SJCRH30 (cell line): ENCODE measurements at regions not wholly inside any gene's neighbourhood (a gene's known extent, or its start where the extent isn't known, plus 50 kb on each side); places are given as distances from the start of the nearest gene placed in this dataset.

Experiments
- DNase-seq, 2 experiments: peaks; one replicate each; pipeline ENCODE4 v3.0.0-alpha.2; 2015 to 2020
- H3K27ac ChIP-seq: fragments of 250-450 bp; sonication (Bioruptor Pico); 2 replicates; pipeline ENCODE4 v1.5.1; 2020; ENCODE audit warnings: mild to moderate bottlenecking, moderate library complexity
- H3K27me3 ChIP-seq: fragments of 250-450 bp; sonication (Bioruptor Pico); 2 replicates; pipeline ENCODE4 v1.5.1; 2020; ENCODE audit warnings: mild to moderate bottlenecking, moderate library complexity
- H3K36me3 ChIP-seq: fragments of 250-450 bp; sonication (Bioruptor Pico); 2 replicates; pipeline ENCODE4 v1.5.1; 2020; ENCODE audit warnings: mild to moderate bottlenecking, moderate library complexity
- H3K4me1 ChIP-seq: fragments of 250-450 bp; sonication (Bioruptor Pico); 2 replicates; pipeline ENCODE4 v1.5.1; 2020; ENCODE audit warnings: mild to moderate bottlenecking, moderate library complexity
- H3K4me3 ChIP-seq: fragments of 250-450 bp; sonication (Bioruptor Pico); 2 replicates; pipeline ENCODE4 v1.5.1; 2020; ENCODE audit warnings: mild to moderate bottlenecking, moderate library complexity
- H3K9me3 ChIP-seq: fragments of 250-450 bp; sonication (Bioruptor Pico); replicated peaks from 2 replicates; pipeline ENCODE4 v1.5.1; 2020; ENCODE audit warnings: mild to moderate bottlenecking, moderate library complexity

DNA sequence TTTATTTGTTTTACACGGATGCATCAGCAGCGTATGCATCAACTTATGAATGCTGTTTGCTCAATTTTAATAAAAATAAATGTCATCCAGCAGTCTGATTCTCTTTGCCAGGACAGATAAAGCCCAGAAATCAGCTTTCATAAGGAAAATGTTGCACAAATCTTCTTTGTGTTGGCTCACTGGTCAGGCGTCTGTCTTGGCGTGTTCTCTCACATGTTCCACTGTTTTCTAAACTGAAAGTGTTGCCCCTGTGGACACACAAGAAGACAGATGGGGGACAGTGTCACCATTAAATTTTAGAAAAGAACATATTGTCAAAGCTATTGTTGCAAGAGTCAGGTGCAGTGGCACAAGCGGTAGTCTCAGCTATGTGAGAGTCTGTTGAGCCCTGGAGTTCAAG, 316.2 kb downstream of the CENPC start:
- Histone ChIP-seq H3K27ac (no peak overlapping the region), H3K27me3 (no peaks in the 10 kb centered on the region), H3K9me3 (no peaks in the 10 kb centered on the region), H3K4me3 (no peak overlapping the region), H3K36me3 (no peaks in the 10 kb centered on the region), H3K4me1 (no peaks in the 10 kb centered on the region)
- DNase-seq = no peak

DNA sequence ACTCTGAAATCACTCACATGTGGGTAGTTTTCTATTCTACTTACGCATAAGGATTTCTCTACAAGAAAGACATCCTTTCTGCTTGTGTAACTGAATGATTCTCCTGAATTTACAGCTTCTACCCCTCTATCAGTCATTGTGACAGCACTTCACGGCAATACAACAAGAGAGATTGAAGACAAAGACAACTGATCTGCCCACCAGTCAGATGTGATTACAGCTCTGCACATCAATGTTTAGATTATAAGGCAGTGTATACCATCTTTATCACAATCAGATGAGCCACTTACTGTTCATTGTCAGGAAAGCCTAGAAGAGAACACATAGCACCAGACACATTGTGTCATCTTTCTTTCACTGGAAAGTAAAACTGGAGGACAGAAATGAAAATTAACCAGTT, 324.4 kb downstream of the CENPC start:
- Histone ChIP-seq H3K4me3 (no peak overlapping the region), H3K27ac (no peak overlapping the region), H3K27me3 (no peaks in the 10 kb centered on the region), H3K9me3 (no peaks in the 10 kb centered on the region), H3K4me1 (no peaks in the 10 kb centered on the region), H3K36me3 (no peaks in the 10 kb centered on the region)
- DNase-seq = no peak

DNA sequence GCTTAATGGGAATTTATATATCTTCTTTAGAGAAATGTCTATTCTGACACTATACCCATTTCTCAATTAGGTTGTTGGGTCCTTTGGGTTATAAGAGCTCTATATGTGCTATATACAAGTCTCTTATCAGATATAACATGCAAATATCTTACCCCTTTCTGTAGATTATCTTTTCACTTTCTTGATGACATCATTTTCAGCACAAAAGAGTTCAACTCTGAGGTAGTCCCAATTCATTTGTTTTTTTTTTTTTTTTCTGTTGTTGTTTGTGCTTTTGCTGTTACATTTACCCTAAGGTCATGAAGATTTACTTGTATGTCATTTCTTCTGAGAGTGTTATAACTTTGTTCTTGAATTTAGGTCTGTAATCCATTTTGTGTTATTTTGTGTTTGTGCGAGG, 326.4 kb downstream of the CENPC start:
- no peaks in the 10 kb centered on the region for H3K4me1 ChIP-seq
- no peak overlapping the region for H3K4me3 ChIP-seq
- H3K36me3 ChIP-seq = no peaks in the 10 kb centered on the region
- no peak overlapping the region for H3K27ac ChIP-seq
- H3K9me3 ChIP-seq = no peaks in the 10 kb centered on the region
- DNase-seq = no peak
- no peaks in the 10 kb centered on the region for H3K27me3 ChIP-seq

DNA sequence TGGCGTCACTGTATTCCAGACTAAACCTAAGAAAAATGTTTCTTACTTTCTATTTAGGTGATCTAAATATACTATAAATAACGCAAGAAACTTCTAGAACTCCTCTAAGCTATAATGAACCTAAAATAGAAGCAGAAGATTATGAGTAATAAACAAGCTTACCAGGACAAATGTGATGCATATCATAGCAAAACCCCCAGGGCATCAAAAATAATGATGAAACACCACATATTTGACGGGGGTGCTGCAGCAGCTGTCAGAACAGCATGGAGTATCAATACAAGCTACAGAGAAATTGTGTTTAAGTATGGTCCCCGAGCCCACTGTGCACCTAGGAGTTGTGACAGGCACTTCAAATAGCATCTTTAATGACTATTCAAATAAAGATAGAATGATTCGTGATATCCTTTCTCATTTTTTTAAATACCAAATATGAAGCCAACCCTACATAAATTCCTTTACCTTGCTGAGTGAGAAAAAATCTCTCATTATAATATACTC, 337.3 kb downstream of the CENPC start:
- Histone ChIP-seq H3K27ac (no peak overlapping the region), H3K27me3 (no peaks in the 10 kb centered on the region), H3K4me1 (peaks cover 2% of the 10 kb centered on the region; the same call in 1 of the 2 replicates), H3K9me3 (no peaks in the 10 kb centered on the region), H3K4me3 (no peak overlapping the region), H3K36me3 (no peaks in the 10 kb centered on the region)
- no peak for DNase-seq

DNA sequence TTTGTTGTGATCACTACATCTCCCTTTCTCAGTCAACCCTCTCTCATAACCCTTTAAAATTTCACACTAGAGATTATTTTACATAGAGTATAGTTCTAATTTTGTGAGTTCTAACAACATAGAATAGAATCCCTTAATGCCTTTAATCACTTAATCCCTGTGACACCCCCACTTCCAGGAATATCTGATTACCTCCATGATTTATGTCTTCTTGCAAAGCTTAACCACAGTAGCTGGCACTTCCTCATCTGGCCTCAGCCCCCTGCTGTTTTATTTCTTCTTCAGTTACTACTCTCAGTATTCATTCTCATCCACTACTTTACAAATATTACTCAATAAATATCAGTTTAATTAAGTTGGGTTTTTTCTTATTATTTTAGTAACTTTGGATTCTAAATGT, 340.9 kb downstream of the CENPC start:
- H3K4me3 ChIP-seq = no peak overlapping the region
- H3K4me1 ChIP-seq = peaks cover 2% of the 10 kb centered on the region; the same call in 1 of the 2 replicates
- no peaks in the 10 kb centered on the region for H3K27me3 ChIP-seq
- no peak overlapping the region for H3K27ac ChIP-seq
- H3K36me3 ChIP-seq = no peaks in the 10 kb centered on the region
- DNase-seq = peak; percentile 13 to 67
- H3K9me3 ChIP-seq = no peaks in the 10 kb centered on the region

DNA sequence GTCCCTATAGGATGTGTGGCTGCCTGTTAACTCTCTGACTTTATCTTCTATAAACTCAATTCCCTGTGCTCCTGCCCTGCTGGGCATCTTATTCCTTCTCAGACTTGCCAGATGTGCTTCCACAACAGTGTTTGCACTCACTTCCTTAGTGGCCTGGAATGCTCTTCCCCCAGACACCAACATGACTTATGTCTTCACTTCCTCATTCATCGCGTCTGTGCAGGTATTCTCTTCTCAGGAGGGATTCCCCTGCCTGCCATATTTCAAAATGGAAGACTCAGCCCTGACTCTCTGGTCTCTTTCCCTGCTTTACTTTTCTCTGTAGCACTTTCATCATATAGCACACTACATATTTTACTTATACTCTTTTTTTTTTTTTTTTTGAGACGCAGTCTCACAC, 344.0 kb downstream of the CENPC start:
- peaks cover 2% of the 10 kb centered on the region; the same call in 1 of the 2 replicates for H3K4me1 ChIP-seq
- DNase-seq = no peak
- H3K27ac ChIP-seq = no peak overlapping the region
- no peak overlapping the region for H3K4me3 ChIP-seq
- no peaks in the 10 kb centered on the region for H3K36me3 ChIP-seq
- no peaks in the 10 kb centered on the region for H3K9me3 ChIP-seq
- H3K27me3 ChIP-seq = 0 out of 2 replicates have a peak, but pooled peaks cover 2% of the 10 kb centered on the region

DNA sequence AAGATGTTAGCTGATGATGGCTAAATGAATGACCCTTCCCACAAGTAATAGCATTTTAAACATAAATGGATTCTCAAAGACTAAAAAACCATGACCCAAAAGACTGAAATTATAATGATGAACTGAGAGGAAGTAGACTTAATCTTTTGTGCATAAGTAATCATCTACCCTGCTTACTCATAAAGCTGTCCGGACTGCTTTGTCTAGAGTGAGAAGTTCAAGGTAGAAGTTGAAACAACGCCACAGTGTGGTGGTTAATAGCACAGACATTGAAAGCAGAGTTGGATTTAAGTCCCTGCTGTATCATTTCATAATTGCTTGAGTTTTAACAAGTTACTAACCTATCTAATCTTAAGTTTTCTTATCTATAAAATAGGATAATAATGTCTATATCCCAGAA, 346.6 kb downstream of the CENPC start:
- Histone ChIP-seq H3K27ac (no peak overlapping the region), H3K9me3 (no peaks in the 10 kb centered on the region), H3K27me3 (0 out of 2 replicates have a peak, but pooled peaks cover 2% of the 10 kb centered on the region), H3K4me3 (no peak overlapping the region), H3K4me1 (no peaks in the 10 kb centered on the region), H3K36me3 (no peaks in the 10 kb centered on the region)
- peak; percentile 25 to 61 for DNase-seq

DNA sequence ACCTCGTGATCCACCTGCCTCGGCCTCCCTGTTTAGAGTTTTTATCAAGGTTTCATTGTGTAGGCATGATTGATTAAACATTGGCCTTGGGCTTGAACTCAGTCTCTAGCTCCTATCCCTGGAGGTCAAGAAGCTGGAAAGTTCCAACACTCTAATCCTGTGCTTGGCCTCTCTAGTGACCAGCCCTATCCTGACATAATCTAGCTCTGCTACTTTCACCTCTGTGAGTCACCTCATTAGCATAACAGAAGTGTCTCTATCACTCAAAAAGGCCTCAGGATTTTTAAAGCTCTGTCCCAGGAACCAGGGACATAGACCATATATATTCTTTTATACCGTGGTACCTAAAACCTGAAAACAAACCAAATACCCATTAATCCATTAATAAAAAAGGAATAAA, 377.5 kb downstream of the CENPC start:
- H3K4me3 ChIP-seq = no peak overlapping the region
- no peaks in the 10 kb centered on the region; the same call in 1 of the 2 replicates for H3K4me1 ChIP-seq
- DNase-seq = no peak
- H3K27ac ChIP-seq = no peak overlapping the region
- H3K27me3 ChIP-seq = no peaks in the 10 kb centered on the region
- H3K36me3 ChIP-seq = no peaks in the 10 kb centered on the region
- H3K9me3 ChIP-seq = no peaks in the 10 kb centered on the region

DNA sequence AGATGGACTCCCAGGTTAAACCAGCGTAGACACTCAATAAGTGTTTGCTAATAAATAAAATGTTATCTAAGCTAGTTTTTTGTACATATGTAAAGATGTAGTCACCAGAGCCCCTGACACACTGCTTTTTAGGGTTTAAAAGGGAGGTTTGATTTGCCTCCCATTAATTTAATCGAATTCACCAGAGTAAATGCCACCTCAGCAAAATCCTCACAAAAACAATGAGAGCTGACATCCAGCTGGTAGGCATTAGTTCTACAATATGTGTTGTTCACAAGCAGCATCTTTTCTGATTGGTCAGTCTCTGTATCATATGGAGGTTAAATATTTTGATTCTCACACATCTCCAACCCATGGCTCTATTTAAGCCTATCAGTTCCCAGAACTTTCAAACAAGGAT, 382.6 kb downstream of the CENPC start:
- no peak overlapping the region for H3K27ac ChIP-seq

DNA sequence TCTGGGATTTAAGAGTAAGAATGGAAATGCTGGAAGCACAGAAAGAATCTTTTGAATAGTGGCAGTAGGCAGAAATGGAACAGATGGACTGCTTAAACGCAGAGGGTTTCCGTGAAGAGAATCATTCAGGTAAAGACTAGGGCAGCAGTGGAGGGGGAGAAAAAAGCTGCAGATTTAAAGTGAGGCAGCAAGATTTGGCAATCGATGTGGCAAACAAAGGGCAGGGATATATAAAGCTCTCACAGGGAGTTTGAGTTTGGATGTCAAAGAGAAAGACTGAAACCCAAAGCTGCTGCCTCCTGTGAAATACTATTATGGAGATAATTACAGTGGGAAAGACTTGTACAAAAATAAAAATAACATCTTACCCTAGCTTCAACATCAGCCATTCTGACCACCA, 384.0 kb downstream of the CENPC start:
- DNase-seq = no peak
- Histone ChIP-seq H3K4me3 (no peak overlapping the region), H3K27me3 (no peaks in the 10 kb centered on the region), H3K27ac (no peak overlapping the region), H3K4me1 (no peaks in the 10 kb centered on the region; the same call in 1 of the 2 replicates), H3K36me3 (no peaks in the 10 kb centered on the region), H3K9me3 (no peaks in the 10 kb centered on the region)

More for the DNA sequence above, 382.6 kb downstream of the CENPC start:
- H3K4me1 ChIP-seq = no peaks in the 10 kb centered on the region; the same call in 1 of the 2 replicates
- no peak overlapping the region for H3K4me3 ChIP-seq
- DNase-seq = no peak
- no peaks in the 10 kb centered on the region for H3K36me3 ChIP-seq
- H3K27me3 ChIP-seq = no peaks in the 10 kb centered on the region
- H3K9me3 ChIP-seq = no peaks in the 10 kb centered on the region

DNA sequence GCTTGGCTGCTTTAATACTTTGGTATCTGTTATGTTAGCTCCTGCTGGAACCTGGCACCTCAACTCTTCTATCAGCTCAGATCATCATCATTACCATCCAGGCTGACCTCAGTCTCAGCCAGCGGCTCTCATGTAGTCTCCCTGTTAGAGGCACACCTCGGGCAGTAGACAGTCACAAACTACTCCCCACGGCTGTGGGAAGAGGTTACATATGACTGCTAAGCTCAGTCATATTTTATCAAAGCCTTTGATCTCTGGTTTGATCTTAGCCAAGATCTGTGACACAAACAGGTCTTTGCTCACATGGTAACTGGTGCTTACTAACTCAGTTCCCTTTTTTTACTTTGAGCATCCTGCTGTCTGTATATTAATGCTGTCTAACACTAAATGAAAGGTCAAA, 384.9 kb downstream of the CENPC start:
- no peaks in the 10 kb centered on the region for H3K27me3 ChIP-seq
- H3K9me3 ChIP-seq = no peaks in the 10 kb centered on the region
- DNase-seq = no peak
- H3K36me3 ChIP-seq = no peaks in the 10 kb centered on the region
- no peaks in the 10 kb centered on the region; the same call in 1 of the 2 replicates for H3K4me1 ChIP-seq
- no peak overlapping the region for H3K4me3 ChIP-seq
- no peak overlapping the region for H3K27ac ChIP-seq

DNA sequence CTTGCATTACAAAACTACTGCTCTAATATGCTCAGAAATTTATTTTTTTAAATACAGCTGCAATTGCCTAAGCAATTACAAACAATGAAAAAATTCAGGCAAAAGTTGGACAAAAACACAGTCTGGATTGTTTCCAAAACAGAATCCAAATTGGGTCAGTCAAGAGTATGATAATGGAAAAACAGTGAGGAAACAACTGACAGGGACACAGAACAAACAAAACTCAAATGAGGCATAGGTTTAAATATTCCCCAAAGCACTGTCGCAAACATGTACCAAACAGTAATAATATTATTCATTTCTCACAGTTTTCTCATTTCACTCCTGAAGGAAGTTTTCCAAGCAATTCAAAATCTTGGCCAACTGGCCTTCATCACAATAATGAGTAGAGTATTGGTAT, 386.6 kb downstream of the CENPC start:
- no peak for DNase-seq
- H3K36me3 ChIP-seq = no peaks in the 10 kb centered on the region
- H3K27me3 ChIP-seq = no peaks in the 10 kb centered on the region

DNA sequence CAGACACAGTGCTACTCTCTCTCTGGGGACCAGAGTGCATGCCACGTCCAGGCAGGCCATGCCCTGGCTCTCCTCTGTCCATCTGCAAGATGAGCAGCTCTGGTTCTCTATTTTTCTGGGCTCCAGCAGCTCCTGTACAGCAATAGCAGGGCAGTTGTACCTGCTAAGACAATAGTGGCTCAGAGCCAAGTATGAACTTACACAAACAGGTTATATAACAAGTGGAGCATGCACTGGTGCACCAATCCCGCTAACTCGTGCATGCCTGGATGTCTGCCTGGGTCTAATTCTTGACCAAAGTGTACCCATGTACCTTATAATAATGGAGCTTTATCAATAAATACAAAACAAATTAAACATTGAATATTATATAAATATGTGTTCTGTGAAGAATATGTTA, 392.3 kb downstream of the CENPC start:
- no peaks in the 10 kb centered on the region for H3K4me1 ChIP-seq
- no peaks in the 10 kb centered on the region for H3K27me3 ChIP-seq
- H3K27ac ChIP-seq = no peak overlapping the region
- no peaks in the 10 kb centered on the region for H3K36me3 ChIP-seq
- no peaks in the 10 kb centered on the region for H3K9me3 ChIP-seq
- no peak overlapping the region for H3K4me3 ChIP-seq
- no peak for DNase-seq

More for the DNA sequence above, 386.6 kb downstream of the CENPC start:
- H3K27ac ChIP-seq = no peak overlapping the region
- no peak overlapping the region for H3K4me3 ChIP-seq
- H3K4me1 ChIP-seq = no peaks in the 10 kb centered on the region
- H3K9me3 ChIP-seq = no peaks in the 10 kb centered on the region

DNA sequence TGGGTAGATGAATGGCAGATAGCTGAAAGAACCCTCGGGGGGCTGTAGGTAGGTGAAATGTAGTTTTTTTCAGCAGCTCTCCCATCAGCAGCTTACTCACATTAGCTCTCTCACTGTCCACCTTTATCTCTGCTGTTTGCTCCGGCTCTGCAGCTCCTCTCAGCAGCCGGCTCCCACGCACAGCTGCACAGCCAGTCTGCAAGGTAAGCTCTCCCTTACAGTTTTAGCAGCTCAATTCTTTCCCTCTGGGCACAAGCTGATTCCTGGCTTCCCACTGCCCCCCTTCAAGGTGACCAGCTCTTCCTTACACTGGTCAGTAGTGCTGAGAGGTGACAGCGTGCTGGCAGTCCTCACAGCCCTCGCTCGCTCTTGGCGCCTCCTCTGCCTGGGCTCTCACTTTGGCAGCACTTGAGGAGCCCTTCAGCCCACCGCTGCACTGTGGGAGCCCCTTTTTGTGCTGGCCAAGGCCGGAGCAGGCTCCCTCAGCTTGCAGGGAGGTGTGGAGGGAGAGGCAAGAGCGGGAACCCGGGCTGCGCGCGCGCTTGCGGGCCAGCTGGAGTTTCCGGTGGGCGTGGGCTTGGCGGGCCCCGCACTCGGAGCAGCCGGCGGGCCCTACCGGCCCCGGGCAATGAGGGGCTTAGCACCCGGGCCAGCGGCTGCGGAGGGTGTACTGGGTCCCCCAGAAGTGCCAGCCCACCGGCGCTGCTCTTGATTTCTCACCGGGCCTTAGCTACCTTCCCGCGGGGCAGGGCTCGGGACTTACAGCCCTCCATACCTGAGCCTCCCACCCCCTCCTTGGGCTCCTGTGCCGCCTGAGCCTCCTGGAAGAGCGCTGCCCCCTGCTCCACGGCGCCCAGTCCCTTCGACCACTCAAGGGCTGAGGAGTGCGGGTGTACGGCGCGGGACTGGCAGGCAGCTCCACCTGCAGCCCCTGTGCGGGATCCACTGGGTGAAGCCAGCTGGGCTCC, 393.6 kb downstream of the CENPC start:
- Histone ChIP-seq H3K9me3 (no peaks in the 10 kb centered on the region), H3K27me3 (no peaks in the 10 kb centered on the region), H3K36me3 (no peaks in the 10 kb centered on the region), H3K4me3 (no peak overlapping the region), H3K4me1 (no peaks in the 10 kb centered on the region), H3K27ac (no peak overlapping the region)
- no peak for DNase-seq

DNA sequence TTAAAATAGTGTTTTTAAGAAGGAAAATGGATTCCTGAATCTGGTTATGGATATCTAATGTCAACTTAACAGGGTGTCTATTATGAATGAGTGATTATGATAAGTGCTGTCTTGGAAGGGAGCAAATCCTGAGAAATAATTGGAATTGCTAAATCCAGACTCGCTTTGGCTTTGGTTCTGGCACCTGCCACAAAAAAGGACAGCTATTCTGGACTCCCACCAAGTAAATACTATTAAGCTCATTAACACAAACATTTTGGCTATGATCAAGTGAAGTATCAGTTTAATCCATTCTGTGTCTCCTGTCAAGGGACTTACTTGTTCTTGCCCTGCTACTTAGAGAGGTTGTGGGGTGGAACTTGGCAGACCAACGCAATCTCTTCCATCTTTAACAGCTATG, 403.7 kb downstream of the CENPC start:
- no peaks in the 10 kb centered on the region for H3K27me3 ChIP-seq
- no peaks in the 10 kb centered on the region for H3K36me3 ChIP-seq
- H3K4me3 ChIP-seq = no peak overlapping the region
- H3K9me3 ChIP-seq = no peaks in the 10 kb centered on the region
- H3K27ac ChIP-seq = no peak overlapping the region
- DNase-seq = no peak
- no peaks in the 10 kb centered on the region for H3K4me1 ChIP-seq
